ENCODE measurements at regions not wholly inside any gene's neighbourhood (a gene's known extent, or its start where the extent isn't known, plus 50 kb on each side); places are given as distances from the start of the nearest gene placed in this dataset.

- TF ChIP-seq CTCF (conservative IDR thresholded peaks at IDR 0.05; ENCODE audit: low read length) (no peak), EZH2phosphoT487 (IDR thresholded peaks at IDR 0.05; ENCODE audit: borderline replicate concordance, low read depth, low read length) (no peak)
Observed at GRCh38 chr1:187310038-187310631, 481.4 kb downstream of the PLA2G4A start.

All from OCI-LY7 (cell line).